ENCODE measurements at regions not wholly inside any gene's neighbourhood (a gene's known extent, or its start where the extent isn't known, plus 50 kb on each side); places are given as distances from the start of the nearest gene placed in this dataset.

GRCh38 chr10:28781296-28781695 is 104.0 kb downstream of the BAMBI start:
- no peak for TF ChIP-seq POLR2A (IDR thresholded peaks at IDR 0.05)
- no peak for TF ChIP-seq CTCF (IDR thresholded peaks at IDR 0.05)
- TF ChIP-seq POLR2AphosphoS5 (IDR thresholded peaks at IDR 0.05; ENCODE audit: insufficient read depth in 1 of 2, low read depth in 1 of 2), result no peak
- H3K27me3 ChIP-seq, result no peaks in the 10 kb centered on the region
- intact Hi-C loops (cut with DNase I), result no loop called here

GRCh38 chr10:28783087-28783486 is 105.8 kb downstream of the BAMBI start:
- Histone ChIP-seq H3K9me3 (no peaks in the 10 kb centered on the region), H3K27ac (no peak overlapping the region), H3K4me1 (no peaks in the 10 kb centered on the region), H3K27me3 (no peaks in the 10 kb centered on the region), H3K36me3 (no peaks in the 10 kb centered on the region), H3K4me3 (no peak overlapping the region)
- DNase-seq (ENCODE audit: extremely low spot score in 2 of 2), result no peak
- intact Hi-C loops (cut with DNase I), result no loop called here
- TF ChIP-seq POLR2AphosphoS5 (IDR thresholded peaks at IDR 0.05; ENCODE audit: insufficient read depth in 1 of 2, low read depth in 1 of 2), result no peak
- no peak for TF ChIP-seq CTCF (IDR thresholded peaks at IDR 0.05)
- no peak for TF ChIP-seq POLR2A (IDR thresholded peaks at IDR 0.05)

More at GRCh38 chr10:28781296-28781695, 104.0 kb downstream of the BAMBI start:
- H3K4me1 ChIP-seq, result no peaks in the 10 kb centered on the region
- no peak for DNase-seq (ENCODE audit: extremely low spot score in 2 of 2)
- no peak overlapping the region for H3K4me3 ChIP-seq
- no peaks in the 10 kb centered on the region for H3K9me3 ChIP-seq
- H3K27ac ChIP-seq, result no peak overlapping the region
- no peaks in the 10 kb centered on the region for H3K36me3 ChIP-seq

- DNase-seq (ENCODE audit: extremely low spot score in 2 of 2), result no peak
- no peaks in the 10 kb centered on the region for H3K27me3 ChIP-seq
- TF ChIP-seq POLR2A (IDR thresholded peaks at IDR 0.05) (no peak), CTCF (IDR thresholded peaks at IDR 0.05) (no peak), POLR2AphosphoS5 (IDR thresholded peaks at IDR 0.05; ENCODE audit: insufficient read depth in 1 of 2, low read depth in 1 of 2) (no peak)
- H3K4me3 ChIP-seq, result no peak overlapping the region
- intact Hi-C loops (cut with DNase I), result no loop called here
- H3K9me3 ChIP-seq, result no peaks in the 10 kb centered on the region
- H3K36me3 ChIP-seq, result no peaks in the 10 kb centered on the region
- no peak overlapping the region for H3K27ac ChIP-seq
- no peaks in the 10 kb centered on the region for H3K4me1 ChIP-seq
Observed at GRCh38 chr10:28785018-28785417, 107.7 kb downstream of the BAMBI start.

GRCh38 chr10:28788252-28788651 is 110.9 kb downstream of the BAMBI start:
- Histone ChIP-seq H3K4me3 (no peak overlapping the region), H3K36me3 (no peaks in the 10 kb centered on the region), H3K9me3 (no peaks in the 10 kb centered on the region), H3K27ac (no peak overlapping the region), H3K27me3 (no peaks in the 10 kb centered on the region), H3K4me1 (no peaks in the 10 kb centered on the region)
- intact Hi-C loops (cut with DNase I), result no loop called here
- no peak for DNase-seq (ENCODE audit: extremely low spot score in 2 of 2)
- TF ChIP-seq CTCF (IDR thresholded peaks at IDR 0.05) (no peak), POLR2AphosphoS5 (IDR thresholded peaks at IDR 0.05; ENCODE audit: insufficient read depth in 1 of 2, low read depth in 1 of 2) (no peak), POLR2A (IDR thresholded peaks at IDR 0.05) (no peak)

GRCh38 chr10:28788762-28789161 is 111.4 kb downstream of the BAMBI start:
- TF ChIP-seq POLR2A (IDR thresholded peaks at IDR 0.05) (no peak), CTCF (IDR thresholded peaks at IDR 0.05) (no peak), POLR2AphosphoS5 (IDR thresholded peaks at IDR 0.05; ENCODE audit: insufficient read depth in 1 of 2, low read depth in 1 of 2) (no peak)
- Histone ChIP-seq H3K9me3 (no peaks in the 10 kb centered on the region), H3K36me3 (no peaks in the 10 kb centered on the region), H3K27ac (no peak overlapping the region), H3K4me3 (no peak overlapping the region), H3K27me3 (no peaks in the 10 kb centered on the region), H3K4me1 (no peaks in the 10 kb centered on the region)
- no peak for DNase-seq (ENCODE audit: extremely low spot score in 2 of 2)
- intact Hi-C loops (cut with DNase I), result no loop called here
